Nucleus accumbens (tissue), 56 donors: ENCODE measurements at regions not wholly inside any gene's neighbourhood (a gene's known extent, or its start where the extent isn't known, plus 50 kb on each side); places are given as distances from the start of the nearest gene placed in this dataset.

ENCODE experiments used
- DNase-seq, 56 donors: peaks; one replicate each; lab custom pipeline; 2025; lab: John Stamatoyannopoulos, UW

GRCh38 chr3:70899816-70900215, 587.4 kb upstream of the MDFIC2 start:
- no peak for DNase-seq

- no peak for DNase-seq
These were observed 577.6 kb upstream of the MDFIC2 start for GRCh38 chr3:70890020-70890394.

- DNase-seq, result no peak
These were observed 577.0 kb upstream of the MDFIC2 start for GRCh38 chr3:70889162-70890019.

- no peak for DNase-seq
These were observed 573.2 kb upstream of the MDFIC2 start for GRCh38 chr3:70885636-70886035.

DNA sequence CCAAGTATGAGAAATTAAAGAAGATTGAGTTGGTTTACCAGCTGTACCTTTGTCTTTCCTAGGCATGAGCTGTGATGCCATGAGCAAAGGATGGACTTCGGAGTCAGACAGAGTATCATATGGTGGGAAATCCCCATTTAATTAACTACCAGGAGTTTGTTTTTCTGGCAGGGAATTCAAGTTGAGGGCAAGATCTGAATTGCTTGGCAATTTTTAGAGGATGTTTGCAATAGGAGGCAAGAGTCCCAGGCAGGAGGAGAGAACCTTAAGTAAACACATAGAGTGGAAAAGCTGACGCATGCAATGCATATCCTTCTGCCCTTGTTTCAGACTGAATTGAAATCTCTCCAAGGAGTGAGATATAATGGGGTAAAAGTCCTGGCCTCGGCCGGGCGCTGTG, 569.7 kb upstream of the MDFIC2 start:
- DNase-seq, result no peak

- DNase-seq, result no peak
These were observed 568.0 kb upstream of the MDFIC2 start for GRCh38 chr3:70880421-70880820.

- no peak for DNase-seq
These were observed 563.7 kb upstream of the MDFIC2 start for GRCh38 chr3:70876154-70876553.

DNA sequence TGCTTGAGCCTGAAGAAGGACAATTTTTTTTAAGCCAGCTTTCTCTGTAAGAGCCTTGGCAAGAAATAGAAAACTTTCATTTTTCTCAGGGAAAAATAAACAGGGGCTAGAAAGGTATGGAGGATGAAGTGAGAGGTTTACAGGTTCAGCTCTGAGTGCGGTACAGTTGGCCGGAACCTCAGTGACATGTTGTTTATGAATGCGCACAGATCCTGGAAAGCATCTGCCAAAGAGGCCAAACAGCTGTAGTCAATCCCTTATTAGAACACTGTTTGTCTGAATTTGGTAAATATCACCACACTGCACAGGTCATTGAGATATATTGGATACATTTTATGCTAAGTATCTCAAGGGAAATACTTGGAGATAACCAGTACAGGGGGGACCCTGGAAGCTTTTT, 561.8 kb upstream of the MDFIC2 start:
- no peak for DNase-seq

DNA sequence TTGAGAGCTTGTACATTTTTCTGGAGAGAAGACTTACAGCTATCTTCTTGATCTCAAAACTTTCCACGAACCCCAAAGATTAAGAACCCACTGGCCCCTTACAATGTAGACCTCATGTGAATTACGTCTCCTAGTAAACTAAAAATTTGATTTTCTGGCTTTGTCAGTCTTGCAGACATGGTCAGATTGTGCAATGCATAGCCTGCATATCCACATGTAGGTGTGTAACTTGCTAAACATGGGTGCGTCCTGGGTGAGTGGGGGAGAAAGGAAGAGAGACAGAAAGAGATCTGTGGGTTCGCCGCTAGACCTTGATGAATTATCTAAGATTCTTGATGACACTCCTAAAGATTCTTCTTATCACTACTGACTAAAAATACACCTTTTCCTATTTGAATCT, 561.2 kb upstream of the MDFIC2 start:
- DNase-seq, result no peak

- DNase-seq, result no peak
These were observed 559.6 kb upstream of the MDFIC2 start for GRCh38 chr3:70871909-70872656.

- DNase-seq, result no peak
These were observed 558.1 kb upstream of the MDFIC2 start for GRCh38 chr3:70870576-70870975.

DNA sequence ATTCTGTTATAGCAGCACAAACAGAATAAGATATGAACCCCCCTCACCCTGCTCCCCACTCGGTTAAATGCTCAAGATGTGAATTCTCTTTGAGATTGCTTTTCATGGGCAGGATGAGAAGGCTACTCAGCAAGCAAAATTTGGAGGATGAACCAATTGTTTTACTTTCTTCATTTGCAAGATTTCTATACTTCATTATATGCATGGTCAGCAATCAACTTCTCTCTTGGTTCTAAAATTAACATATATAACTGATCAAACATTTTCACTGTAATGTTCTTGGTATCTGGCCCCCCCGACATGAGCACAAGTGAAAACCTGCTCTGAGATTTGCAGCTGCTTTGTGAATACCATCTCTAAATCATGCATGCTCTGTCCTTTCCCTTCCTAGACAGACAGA, 556.1 kb upstream of the MDFIC2 start:
- DNase-seq, result no peak

DNA sequence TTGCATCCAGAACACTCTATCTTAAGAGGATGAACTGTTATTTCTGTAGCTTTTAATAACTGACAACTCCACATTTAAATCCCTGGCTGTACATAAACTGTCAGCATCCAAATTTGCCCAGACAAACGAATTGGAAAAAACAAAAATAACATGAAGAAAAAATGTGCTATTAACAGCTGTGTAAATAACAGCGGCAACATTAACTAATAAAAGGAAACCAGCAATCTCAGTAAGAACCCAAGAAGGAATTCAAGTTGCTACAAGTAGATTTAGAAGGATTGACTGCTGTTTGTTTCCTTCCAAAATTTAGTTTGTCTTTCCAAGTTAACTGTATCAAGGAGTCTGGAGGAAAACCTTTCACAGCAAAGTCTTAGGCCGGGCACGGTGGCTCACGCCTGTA, 550.6 kb upstream of the MDFIC2 start:
- DNase-seq, result no peak

GRCh38 chr3:70861855-70862254, 549.4 kb upstream of the MDFIC2 start:
- DNase-seq, result no peak

GRCh38 chr3:70861234-70861633, 548.8 kb upstream of the MDFIC2 start:
- no peak for DNase-seq

- DNase-seq, result no peak
These were observed 545.5 kb upstream of the MDFIC2 start for GRCh38 chr3:70857916-70858315.

GRCh38 chr3:70856414-70857162, 544.1 kb upstream of the MDFIC2 start:
- DNase-seq, result no peak

DNA sequence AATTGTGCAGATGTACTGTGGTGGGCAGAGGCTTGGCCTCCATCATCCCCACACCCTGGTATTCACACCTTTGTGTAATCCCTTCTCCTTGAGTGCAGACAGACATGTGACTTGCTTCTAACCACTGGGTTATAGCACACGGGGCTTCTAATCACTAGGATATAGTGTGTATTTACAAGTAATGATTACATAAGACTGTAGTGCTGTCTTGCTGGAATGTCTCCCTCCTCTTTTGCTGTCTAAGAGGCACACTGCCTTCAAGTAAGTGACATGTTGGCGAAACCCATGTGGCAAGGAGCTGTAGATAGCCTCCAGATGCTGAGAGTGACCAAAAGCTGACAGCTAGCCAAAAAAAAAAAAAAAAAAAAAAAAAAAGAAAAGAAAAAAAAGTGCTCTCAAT, 542.7 kb upstream of the MDFIC2 start:
- no peak for DNase-seq

DNA sequence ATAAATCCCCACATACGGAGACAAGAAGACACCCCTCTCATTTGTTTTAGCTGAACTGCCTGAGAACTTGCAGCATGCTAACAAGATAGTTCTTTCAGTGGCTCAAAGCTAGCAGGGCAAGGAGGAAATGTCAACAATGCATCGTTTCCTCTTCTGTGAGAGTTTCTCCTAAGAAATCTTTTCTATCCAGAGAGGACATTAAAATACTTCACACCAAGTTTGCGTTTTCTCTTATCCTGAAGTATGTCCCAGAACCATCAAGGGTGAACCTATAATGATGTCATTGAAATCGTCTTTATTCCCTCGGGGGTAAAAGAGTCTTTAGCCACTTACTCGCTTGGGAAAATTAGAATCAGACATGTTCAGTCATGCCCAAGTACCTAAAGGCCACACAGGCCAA, 541.7 kb upstream of the MDFIC2 start:
- no peak for DNase-seq

GRCh38 chr3:70853161-70853944, 540.9 kb upstream of the MDFIC2 start:
- DNase-seq, result no peak
